Panc1 (cell line): ENCODE measurements at regions not wholly inside any gene's neighbourhood (a gene's known extent, or its start where the extent isn't known, plus 50 kb on each side); places are given as distances from the start of the nearest gene placed in this dataset.

Source experiments
- ATAC-seq: fragments of 200-7000 bp; cut with Tn5 transposase; 2 replicates; pipeline ENCODE4 v1.9.1; 2020; ENCODE audit warnings: mild to moderate bottlenecking, moderate library complexity
- BruUV-seq: library from RNA; stranded (reverse); fragments of 400-500 nt; replicated peaks from 2 replicates; lab custom pipeline; 2021; lab: Mats Ljungman, UMichigan
- CTCF ChIA-PET: fragments of 300-600 bp; sonication (Branson Sonifier 250); formaldehyde crosslinking; loops from one replicate; lab custom pipeline; 2022; ENCODE audit warnings: antibody characterized with exemption; lab: Charles Lee
- POLR2A ChIA-PET: fragments of 300-600 bp; sonication (Branson Sonifier 250); formaldehyde crosslinking; loops from one replicate; lab custom pipeline; 2022; ENCODE audit warnings: antibody characterized with exemption; lab: Charles Lee
- DNase-seq: peaks from one replicate; pipeline ENCODE4 v3.0.0-alpha.2; 2010; ENCODE audit warnings: low read depth, low spot score
- H3K27ac ChIP-seq: 2 replicates; pipeline ENCODE4 v1.5.1; 2011; ENCODE audit warnings: mild to moderate bottlenecking, low read length, inconsistent platforms
- H3K27me3 ChIP-seq: fragments of 200-500 bp; sonication (Bioruptor generic); 2 replicates; pipeline ENCODE4 v1.6.0; 2014; ENCODE audit warnings: low read length, inconsistent platforms; ENCODE audit not compliant: control insufficient read depth, insufficient read depth
- H3K36me3 ChIP-seq: fragments of 200-500 bp; sonication (Bioruptor generic); 2 replicates; pipeline ENCODE4 v1.5.1; 2014; ENCODE audit warnings: inconsistent platforms, mild to moderate bottlenecking, low read length, moderate library complexity; ENCODE audit not compliant: control insufficient read depth, insufficient read depth
- H3K4me1 ChIP-seq: 2 replicates; pipeline ENCODE4 v1.5.1; 2011; ENCODE audit warnings: inconsistent platforms, mild to moderate bottlenecking, low read length, moderate library complexity; ENCODE audit not compliant: control insufficient read depth, insufficient read depth
- H3K4me3 ChIP-seq, 2 experiments: 2 replicates each; pipeline ENCODE4 v1.5.1; 2011 to 2012; ENCODE audit warnings: low read depth in 2 of 2, low read length in 2 of 2, mild to moderate bottlenecking in 2 of 2, inconsistent platforms in 1 of 2, moderate library complexity in 1 of 2
- H3K9me3 ChIP-seq: fragments of 200-500 bp; sonication (Bioruptor generic); 2 replicates; pipeline ENCODE4 v1.5.1; 2014; ENCODE audit warnings: low read depth, mild to moderate bottlenecking, inconsistent platforms, low read length, moderate library complexity; ENCODE audit not compliant: control insufficient read depth, insufficient read depth
- CTCF ChIP-seq: fragments of 450-650 bp; IDR thresholded peaks from 2 replicates; pipeline ENCODE4 v1.5.1; 2017; ENCODE audit warnings: mild to moderate bottlenecking
- POLR2AphosphoS5 ChIP-seq: IDR thresholded peaks from 2 replicates; pipeline ENCODE4 v1.6.1; 2012; ENCODE audit warnings: mild to moderate bottlenecking, low read depth, low read length, moderate library complexity
- REST ChIP-seq, 2 experiments: IDR thresholded peaks; 2 replicates each; pipeline ENCODE4 v1.6.1; 2011 to 2012; ENCODE audit warnings: low read depth in 2 of 2, control low read depth in 1 of 2, low read length in 1 of 2, mild to moderate bottlenecking in 1 of 2, moderate library complexity in 1 of 2; ENCODE audit not compliant: insufficient read depth in 1 of 2
- SIN3A ChIP-seq: IDR thresholded peaks from 2 replicates; pipeline ENCODE4 v1.6.1; 2012; ENCODE audit warnings: low read depth, mild to moderate bottlenecking, low read length, moderate library complexity, borderline replicate concordance; ENCODE audit not compliant: insufficient read depth
- TCF7L2 ChIP-seq: IDR thresholded peaks from 2 replicates; pipeline ENCODE4 v1.6.1; 2011; ENCODE audit warnings: mild to moderate bottlenecking, low read depth, low read length, inconsistent platforms
- in situ Hi-C: cut with HindIII; loops from 2 replicates; pipeline ENCODE4 v1.10.0; 2016; ENCODE audit warnings: low sequenced_read_pairs, low pct_unique_long_range_greater_than_20kb
- intact Hi-C: fragments of 100-400 bp; cut with micrococcal nuclease; formaldehyde crosslinking; loops from one replicate; pipeline ENCODE4 v1.10.0; 2022; ENCODE audit not compliant: unreplicated experiment

- no peak for TF ChIP-seq SIN3A
- no peak for TF ChIP-seq TCF7L2
- no peak for TF ChIP-seq REST (IDR thresholded peaks at IDR 0.05; ENCODE audit: insufficient read depth in 1 of 2, low read depth in 2 of 2, low read length in 1 of 2)
- no peak for TF ChIP-seq POLR2AphosphoS5
- no peak for TF ChIP-seq CTCF
- no peak overlapping the region for H3K4me3 ChIP-seq
- ATAC-seq (no peak), DNase-seq (no peak)
- peaks cover 3% of the 10 kb centered on the region; the same call in 1 of the 2 replicates for H3K4me1 ChIP-seq
- no peak overlapping the region for H3K27ac ChIP-seq
- intact Hi-C loops, result no loop called here
- POLR2A ChIA-PET, result no interaction called here
- no TSS peak for BruUV-seq
- in situ Hi-C loops, result no loop called here
- CTCF ChIA-PET, result no interaction called here
- H3K36me3 ChIP-seq, result no peaks in the 10 kb centered on the region
- peaks cover 4% of the 10 kb centered on the region; the same call in 1 of the 2 replicates for H3K9me3 ChIP-seq
- no peaks in the 10 kb centered on the region for H3K27me3 ChIP-seq
These were observed 364.3 kb downstream of the KCNRG start for GRCh38 chr13:50379584-50379983.

GRCh38 chr13:50380905-50381304 lies 365.7 kb downstream of the KCNRG start:
- Histone ChIP-seq H3K36me3 (no peaks in the 10 kb centered on the region), H3K27me3 (no peaks in the 10 kb centered on the region), H3K9me3 (peaks cover 4% of the 10 kb centered on the region; the same call in 1 of the 2 replicates), H3K4me1 (no peaks in the 10 kb centered on the region), H3K4me3 (no peak overlapping the region), H3K27ac (no peak overlapping the region)
- ChIA-PET CTCF (no interaction called here), POLR2A (no interaction called here)
- ATAC-seq (no peak), DNase-seq (no peak)
- intact Hi-C loops (no loop called here), in situ Hi-C loops (no loop called here)
- TF ChIP-seq CTCF (no peak), REST (IDR thresholded peaks at IDR 0.05; ENCODE audit: insufficient read depth in 1 of 2, low read depth in 2 of 2, low read length in 1 of 2) (no peak), POLR2AphosphoS5 (no peak), SIN3A (no peak), TCF7L2 (no peak)
- no TSS peak for BruUV-seq
